B cell (primary cell): ENCODE measurements at regions not wholly inside any gene's neighbourhood (a gene's known extent, or its start where the extent isn't known, plus 50 kb on each side); places are given as distances from the start of the nearest gene placed in this dataset.

Experiments
- ATAC-seq: fragments of 200-7000 bp; cut with Tn5 transposase; one replicate; pipeline ENCODE4 v1.10.0; 2021; ENCODE audit warnings: low read depth, mild to moderate bottlenecking, moderate number of reproducible peaks, moderate library complexity
- CTCF ChIA-PET: fragments of 350-600 bp; sonication (Branson Sonifier 250); formaldehyde crosslinking; loops from one replicate; lab custom pipeline; 2021; ENCODE audit warnings: antibody characterized with exemption, inconsistent platforms; lab: Charles Lee
- POLR2A ChIA-PET: fragments of 350-600 bp; sonication (Branson Sonifier 250); formaldehyde crosslinking; loops from one replicate; lab custom pipeline; 2021; ENCODE audit warnings: antibody characterized with exemption; lab: Charles Lee
- DNase-seq: peaks from one replicate; pipeline ENCODE4 v3.0.0; 2013
- H2AFZ ChIP-seq: 2 replicates; pipeline ENCODE4 v1.6.1; 2012; ENCODE audit warnings: mild to moderate bottlenecking, low read depth, low read length; ENCODE audit not compliant: insufficient read depth, poor library complexity, severe bottlenecking
- H3K27ac ChIP-seq, 2 donors: 1 replicate in 1 of 2; 2 replicates in 1 of 2; pipeline ENCODE4 v1.5.1; 2012 to 2013; ENCODE audit warnings: low read length in 2 of 2, mild to moderate bottlenecking in 2 of 2, moderate library complexity in 1 of 2
- H3K27me3 ChIP-seq, 4 experiments: fragments of 200-600 bp in 1 of 4; sonication (generic) in 1 of 4; replicated peaks in 1 of 4; 1 replicate in 2 of 4; 2 replicates in 2 of 4; pipeline versions ENCODE4 v1.6.1 to v1.7.0; 2013 to 2016; ENCODE audit warnings: low read length in 3 of 4, mild to moderate bottlenecking in 2 of 4, mixed read lengths in 1 of 4, moderate library complexity in 1 of 4; ENCODE audit not compliant: insufficient read depth in 4 of 4, control insufficient read depth in 3 of 4; ENCODE audit errors: control extremely low read depth in 1 of 4
- H3K36me3 ChIP-seq, 2 experiments: replicated peaks in 1 of 2; 1 replicate in 1 of 2; 2 replicates in 1 of 2; pipeline versions ENCODE4 v1.6.1 to v1.7.1; 2013; ENCODE audit warnings: low read length in 1 of 2; ENCODE audit not compliant: insufficient read depth in 2 of 2, control insufficient read depth in 1 of 2; ENCODE audit errors: control extremely low read depth in 1 of 2, extremely low read depth in 1 of 2
- H3K4me1 ChIP-seq, 2 donors: fragments of 200-600 bp in 1 of 2; sonication (generic) in 1 of 2; 1 replicate in 1 of 2; 2 replicates in 1 of 2; pipeline versions ENCODE4 v1.5.1 to v1.6.1; 2013 to 2017; ENCODE audit warnings: low read length in 2 of 2; ENCODE audit not compliant: control insufficient read depth in 2 of 2, insufficient read depth in 2 of 2
- H3K4me2 ChIP-seq: replicated peaks from 2 replicates; pipeline ENCODE3; 2012; ENCODE audit warnings: mild to moderate bottlenecking, low read depth, low read length; ENCODE audit not compliant: poor library complexity, severe bottlenecking
- H3K4me3 ChIP-seq, 5 experiments: fragments of 200-600 bp in 1 of 5; sonication (generic) in 1 of 5; 1 replicate in 3 of 5; 2 replicates in 2 of 5; pipeline versions ENCODE4 v1.5.1 to v1.7.0; 2011 to 2016; ENCODE audit warnings: low read length in 4 of 5, mild to moderate bottlenecking in 4 of 5, low read depth in 2 of 5, control low read depth in 1 of 5, moderate library complexity in 1 of 5; ENCODE audit not compliant: insufficient read depth in 1 of 5; ENCODE audit errors: control extremely low read depth in 1 of 5, extremely low read depth in 1 of 5
- H3K79me2 ChIP-seq: fragments of 200-600 bp; sonication (generic); one replicate; pipeline ENCODE4 v1.6.0; 2016; ENCODE audit warnings: low read length; ENCODE audit not compliant: control insufficient read depth, insufficient read depth
- H3K9ac ChIP-seq: fragments of 200-600 bp; sonication (generic); 2 replicates; pipeline ENCODE4 v1.6.1; 2017; ENCODE audit warnings: mild to moderate bottlenecking, low read length, moderate library complexity
- H3K9me3 ChIP-seq, 3 donors: one replicate each; pipeline versions ENCODE4 v1.6.1 to v1.7.1; 2013; ENCODE audit warnings: low read length in 2 of 3; ENCODE audit not compliant: control insufficient read depth in 2 of 3, insufficient read depth in 1 of 3; ENCODE audit errors: control extremely low read depth in 1 of 3
- H4K20me1 ChIP-seq: 2 replicates; pipeline ENCODE4 v1.6.0; 2012; ENCODE audit warnings: mild to moderate bottlenecking, low read length; ENCODE audit not compliant: insufficient read depth, control insufficient read depth, poor library complexity, severe bottlenecking
- H3K27ac Mint-ChIP-seq: one replicate; pipeline ENCODE4 v1.8.0; 2021; ENCODE audit warnings: mixed read lengths
- H3K27me3 Mint-ChIP-seq: one replicate; pipeline ENCODE4 v1.8.0; 2021; ENCODE audit warnings: mixed read lengths
- H3K4me1 Mint-ChIP-seq: one replicate; pipeline ENCODE4 v1.8.0; 2021; ENCODE audit warnings: mixed read lengths
- H3K4me3 Mint-ChIP-seq: one replicate; pipeline ENCODE4 v1.8.0; 2021; ENCODE audit warnings: mixed read lengths
- H3K9me3 Mint-ChIP-seq: one replicate; pipeline ENCODE4 v1.8.0; 2022; ENCODE audit warnings: mixed read lengths; ENCODE audit not compliant: insufficient read depth
- EZH2 ChIP-seq: IDR thresholded peaks from 2 replicates; pipeline ENCODE4 v1.6.1; 2012; ENCODE audit warnings: borderline replicate concordance, low read depth, mild to moderate bottlenecking, moderate library complexity, low read length; ENCODE audit not compliant: insufficient read depth, poor library complexity, severe bottlenecking
- WGBS: methylation state at CpG from one replicate; pipeline ENCODE4 v1.1.5; 2013; ENCODE audit warnings: missing lambda C conversion rate; ENCODE audit not compliant: insufficient coverage; 5-methylcytosine and 5-hydroxymethylcytosine counted together
- intact Hi-C: fragments of 100-400 bp; cut with micrococcal nuclease; formaldehyde crosslinking; loops from one replicate; pipeline ENCODE4 v1.10.0; 2022
- TF ChIP-seq, protein P1 (sequence below): fragments of 200-600 bp; IDR thresholded peaks from one replicate; pipeline ENCODE4 v1.8.0; 2022; ENCODE audit warnings: antibody characterized with exemption, mild to moderate bottlenecking

DNA sequence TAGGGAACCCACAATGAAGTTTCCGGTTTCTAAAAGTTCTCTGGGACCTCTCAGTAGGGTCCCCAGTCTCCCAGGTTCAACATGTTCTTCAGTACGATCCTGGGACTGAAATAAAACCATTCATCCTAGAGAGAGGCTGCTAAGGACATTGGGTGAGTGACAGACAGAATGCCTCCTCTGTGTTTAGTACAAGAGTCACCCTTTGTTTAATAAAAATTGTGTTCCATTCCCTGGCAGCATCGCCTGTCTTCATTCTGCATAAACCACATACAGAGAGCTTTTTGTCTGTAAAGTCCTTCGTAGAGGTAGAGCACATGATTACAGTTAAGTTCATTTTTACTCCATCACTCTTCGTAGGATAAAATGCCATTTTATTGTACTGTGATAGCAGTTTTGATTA lies 95.3 kb upstream of the GPR12 start:
- H3K9me3 ChIP-seq, result peaks cover 0 to 7% (median 0%) of the 10 kb centered on the region in 3 donors
- ATAC-seq, result no peak
- Mint-ChIP-seq H3K4me3 (no peak overlapping the region), H3K4me1 (no peaks in the 10 kb centered on the region), H3K27me3 (peaks cover 63% of the 10 kb centered on the region), H3K27ac (no peak overlapping the region), H3K9me3 (no peaks in the 10 kb centered on the region)
- no peak for DNase-seq
- H2AFZ ChIP-seq, result no peak overlapping the region
- no peak overlapping the region for H3K4me2 ChIP-seq
- POLR2A ChIA-PET, result no interaction called here
- H3K79me2 ChIP-seq, result no peaks in the 10 kb centered on the region
- WGBS, result 92% methylated on average over 1 of the region's 5 CpGs
- no peak overlapping the region for H3K9ac ChIP-seq
- H3K36me3 ChIP-seq, result no peaks in the 10 kb centered on the region
- H3K4me3 ChIP-seq, result no peak overlapping the region
- no peak overlapping the region for H3K27ac ChIP-seq
- intact Hi-C loops, result no loop called here
- TF ChIP-seq, protein P1, sequence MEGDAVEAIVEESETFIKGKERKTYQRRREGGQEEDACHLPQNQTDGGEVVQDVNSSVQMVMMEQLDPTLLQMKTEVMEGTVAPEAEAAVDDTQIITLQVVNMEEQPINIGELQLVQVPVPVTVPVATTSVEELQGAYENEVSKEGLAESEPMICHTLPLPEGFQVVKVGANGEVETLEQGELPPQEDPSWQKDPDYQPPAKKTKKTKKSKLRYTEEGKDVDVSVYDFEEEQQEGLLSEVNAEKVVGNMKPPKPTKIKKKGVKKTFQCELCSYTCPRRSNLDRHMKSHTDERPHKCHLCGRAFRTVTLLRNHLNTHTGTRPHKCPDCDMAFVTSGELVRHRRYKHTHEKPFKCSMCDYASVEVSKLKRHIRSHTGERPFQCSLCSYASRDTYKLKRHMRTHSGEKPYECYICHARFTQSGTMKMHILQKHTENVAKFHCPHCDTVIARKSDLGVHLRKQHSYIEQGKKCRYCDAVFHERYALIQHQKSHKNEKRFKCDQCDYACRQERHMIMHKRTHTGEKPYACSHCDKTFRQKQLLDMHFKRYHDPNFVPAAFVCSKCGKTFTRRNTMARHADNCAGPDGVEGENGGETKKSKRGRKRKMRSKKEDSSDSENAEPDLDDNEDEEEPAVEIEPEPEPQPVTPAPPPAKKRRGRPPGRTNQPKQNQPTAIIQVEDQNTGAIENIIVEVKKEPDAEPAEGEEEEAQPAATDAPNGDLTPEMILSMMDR, result no peak
- TF ChIP-seq EZH2, result no peak
- CTCF ChIA-PET, result no interaction called here
- H4K20me1 ChIP-seq, result no peaks in the 10 kb centered on the region
- H3K4me1 ChIP-seq, result no peaks in the 10 kb centered on the region
- H3K27me3 ChIP-seq, result peaks cover 0 to 19% (median 6%) of the 10 kb centered on the region in 4 experiments

DNA sequence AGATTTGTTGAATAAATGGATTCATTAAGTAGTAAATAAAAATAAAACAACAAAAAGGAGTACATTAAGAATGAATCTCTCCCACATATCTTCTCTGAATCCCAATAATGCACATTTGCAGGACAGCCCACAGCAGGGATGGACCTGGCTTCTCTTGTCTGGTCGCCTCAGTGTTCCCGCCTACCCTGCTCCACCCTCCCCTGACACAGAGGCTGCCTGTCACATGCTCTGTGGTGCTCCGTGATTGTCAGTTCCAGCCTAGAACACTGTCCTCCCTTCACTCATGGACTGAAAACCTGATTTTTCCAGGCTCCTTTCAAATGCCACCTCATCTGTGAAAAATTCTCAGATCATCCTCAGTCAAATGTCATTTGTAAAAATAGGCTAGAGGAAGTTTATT lies 94.5 kb upstream of the GPR12 start:
- Mint-ChIP-seq H3K4me3 (no peak overlapping the region), H3K9me3 (no peaks in the 10 kb centered on the region)
- no peaks in the 10 kb centered on the region for H3K79me2 ChIP-seq

More for the DNA sequence above, 94.5 kb upstream of the GPR12 start:
- no peak for TF ChIP-seq EZH2
- TF ChIP-seq, protein P1, result no peak
- Histone ChIP-seq H3K4me2 (no peak overlapping the region), H3K27ac (no peak overlapping the region), H3K36me3 (no peaks in the 10 kb centered on the region), H3K9me3 (peaks cover 0 to 2% (median 0%) of the 10 kb centered on the region in 3 donors), H4K20me1 (no peaks in the 10 kb centered on the region), H3K4me3 (no peak overlapping the region), H3K4me1 (no peaks in the 10 kb centered on the region), H3K9ac (no peak overlapping the region), H3K27me3 (peaks cover 0 to 16% (median 6%) of the 10 kb centered on the region in 4 experiments), H2AFZ (no peak overlapping the region)
- H3K4me1 Mint-ChIP-seq, result no peaks in the 10 kb centered on the region
- CTCF ChIA-PET, result no interaction called here
- intact Hi-C loops, result no loop called here
- WGBS, result 80% methylated on average over 2 of the region's 3 CpGs
- POLR2A ChIA-PET, result no interaction called here
- no peak for DNase-seq
- no peak overlapping the region for H3K27ac Mint-ChIP-seq
- no peak for ATAC-seq
- peaks cover 64% of the 10 kb centered on the region for H3K27me3 Mint-ChIP-seq
